K562 (cell line): ENCODE measurements at regions not wholly inside any gene's neighbourhood (a gene's known extent, or its start where the extent isn't known, plus 50 kb on each side); places are given as distances from the start of the nearest gene placed in this dataset.
A peak's percentile ranks its signal among the peaks of the same experiment; 100 is the strongest.

ENCODE experiments used
- ATAC-seq: fragments of 200-7000 bp; cut with Tn5 transposase; 3 replicates; pipeline ENCODE4 v1.9.1; 2020; ENCODE audit warnings: moderate library complexity
- BruUV-seq: library from RNA; stranded (reverse); fragments of 400-500 nt; replicated peaks from 2 replicates; lab custom pipeline; 2021; lab: Mats Ljungman, UMichigan
- CTCF ChIA-PET: fragments of 300-600 bp; formaldehyde crosslinking; extraction: SDS; loops from one replicate; lab custom pipeline; 2021; ENCODE audit warnings: low intra/inter-chr PET ratio; lab: Yijun Ruan, JAX
- POLR2A ChIA-PET: fragments of 300-600, 350-650 bp; sonication (Branson Sonifier 250); formaldehyde crosslinking; extraction: SDS; loops from one replicate; lab custom pipeline; 2021; ENCODE audit warnings: antibody characterized with exemption, inconsistent platforms; lab: Yijun Ruan, JAX
- DNase-seq, 4 experiments: peaks; one replicate each; pipeline versions ENCODE4 v3.0.0 to v3.0.0-alpha.2; 2011 to 2018; ENCODE audit warnings: low spot score in 3 of 4, mixed read lengths in 3 of 4; ENCODE audit errors: extremely low read depth in 1 of 4
- FAIRE-seq: peaks from 2 replicates; lab custom pipeline; 2011; peaks lifted over from hg19 to GRCh38; lab: Jason Lieb, UNC
- H2AFZ ChIP-seq: 2 replicates; pipeline ENCODE4 v1.6.0; 2011; ENCODE audit warnings: low read depth, low read length, control low read depth, inconsistent platforms
- H3K27ac ChIP-seq: fragments of 200-600 bp; 3 replicates; pipeline ENCODE4 v1.8.0; 2011; ENCODE audit warnings: low read depth, mild to moderate bottlenecking, control low read depth, inconsistent platforms, low read length, moderate library complexity, mixed read lengths; ENCODE audit errors: extremely low read depth
- H3K27me3 ChIP-seq, 2 experiments: fragments of 300-600 bp in 1 of 2; 2 replicates in 1 of 2; 3 replicates in 1 of 2; pipeline versions ENCODE4 v1.6.0 to v1.8.0; 2011; ENCODE audit warnings: inconsistent platforms in 2 of 2, low read length in 2 of 2, mild to moderate bottlenecking in 1 of 2, mixed read lengths in 1 of 2, moderate library complexity in 1 of 2; ENCODE audit not compliant: control insufficient read depth in 2 of 2, insufficient read depth in 2 of 2
- H3K36me3 ChIP-seq: fragments of 300-600 bp; 3 replicates; pipeline ENCODE4 v1.8.0; 2011; ENCODE audit warnings: mild to moderate bottlenecking, low read length, inconsistent platforms; ENCODE audit not compliant: control insufficient read depth, insufficient read depth
- H3K4me1 ChIP-seq, 2 experiments: fragments of 200-600 bp in 1 of 2; replicated peaks in 1 of 2; 2 replicates in 1 of 2; 3 replicates in 1 of 2; pipeline versions ENCODE4 v1.5.1 to v1.8.0; 2011; ENCODE audit warnings: inconsistent platforms in 2 of 2, low read length in 2 of 2, mild to moderate bottlenecking in 1 of 2, mixed read lengths in 1 of 2, moderate library complexity in 1 of 2; ENCODE audit not compliant: control insufficient read depth in 2 of 2, insufficient read depth in 2 of 2
- H3K4me2 ChIP-seq: 2 replicates; pipeline ENCODE4 v1.6.1; 2011; ENCODE audit warnings: low read length, control low read depth, inconsistent platforms, mixed read lengths; ENCODE audit not compliant: insufficient read depth
- H3K4me3 ChIP-seq: fragments of 200-600 bp; sonication (generic), shearing (Covaris generic); 2 replicates; pipeline ENCODE4 v1.5.1; 2016; ENCODE audit warnings: control low read depth, inconsistent platforms
- H3K79me2 ChIP-seq: fragments of 200-600 bp; 3 replicates; pipeline ENCODE4 v1.8.0; 2011; ENCODE audit warnings: low read length, inconsistent platforms; ENCODE audit not compliant: control insufficient read depth, insufficient read depth
- H3K9ac ChIP-seq, 2 experiments: 2 replicates each; pipeline versions ENCODE4 v1.6.0 to v1.6.1; 2011; ENCODE audit warnings: low read depth in 2 of 2, low read length in 2 of 2, control low read depth in 1 of 2, inconsistent platforms in 1 of 2, mild to moderate bottlenecking in 1 of 2, mixed read lengths in 1 of 2; ENCODE audit not compliant: insufficient read depth in 1 of 2
- H3K9me1 ChIP-seq: one replicate; pipeline ENCODE4 v1.6.0; 2011; ENCODE audit warnings: inconsistent platforms, mild to moderate bottlenecking, low read length, moderate library complexity; ENCODE audit not compliant: control insufficient read depth, insufficient read depth
- H3K9me3 ChIP-seq: replicated peaks from 2 replicates; pipeline ENCODE4 v1.5.1; 2011; ENCODE audit warnings: low read depth, low read length, inconsistent platforms; ENCODE audit not compliant: control insufficient read depth, insufficient read depth
- H4K20me1 ChIP-seq: replicated peaks from 2 replicates; pipeline ENCODE4 v1.6.1; 2011; ENCODE audit warnings: low read length, inconsistent platforms, mixed read lengths; ENCODE audit not compliant: control insufficient read depth, insufficient read depth
- C11orf30 ChIP-seq: fragments of 450-650 bp; IDR thresholded peaks from 2 replicates; pipeline ENCODE4 v1.6.1; 2016; ENCODE audit warnings: low read depth, mild to moderate bottlenecking
- CREBBP ChIP-seq: IDR thresholded peaks from one replicate; pipeline ENCODE4 v1.6.1; 2012; ENCODE audit warnings: low read depth, mild to moderate bottlenecking, control low read depth, inconsistent platforms, low read length
- HLTF ChIP-seq: fragments of 450-650 bp; IDR thresholded peaks from 2 replicates; pipeline ENCODE4 v1.6.1; 2016
- MAFF ChIP-seq: IDR thresholded peaks from 2 replicates; pipeline ENCODE4 v1.6.1; 2012; ENCODE audit warnings: low read length, improper control_type of control experiment
- MAFG ChIP-seq: fragments of 450-650 bp; conservative IDR thresholded peaks from 2 replicates; pipeline ENCODE4 v1.6.1; 2016; ENCODE audit warnings: missing genetic modification characterization, missing compliant biosample characterization
- MAFK ChIP-seq: IDR thresholded peaks from 2 replicates; pipeline ENCODE4 v1.6.1; 2011; ENCODE audit warnings: low read length, improper control_type of control experiment
- SOX6 ChIP-seq: fragments of 450-650 bp; IDR thresholded peaks from 2 replicates; pipeline ENCODE4 v1.6.1; 2014; ENCODE audit warnings: mild to moderate bottlenecking
- SPI1 ChIP-seq: IDR thresholded peaks from 2 replicates; pipeline ENCODE4 v1.6.1; 2011; ENCODE audit warnings: low read depth, low read length, control low read depth, borderline replicate concordance
- ZBTB1 ChIP-seq: sonication (generic); formaldehyde crosslinking; IDR thresholded peaks from 2 replicates; pipeline ENCODE4 v1.8.1; 2023; ENCODE audit warnings: missing genetic modification reagents, low read depth, mild to moderate bottlenecking, borderline replicate concordance
- ZNF24 ChIP-seq: fragments of 450-650 bp; IDR thresholded peaks from 2 replicates; pipeline ENCODE4 v1.6.1; 2016
- ZNF316 ChIP-seq: fragments of 450-650 bp; IDR thresholded peaks from 2 replicates; pipeline ENCODE4 v1.6.1; 2016
- ZNF695 ChIP-seq: fragments of 450-650 bp; formaldehyde crosslinking; IDR thresholded peaks from 2 replicates; pipeline ENCODE4 v1.4.0; 2020; ENCODE audit warnings: mild to moderate bottlenecking, moderate library complexity
- ZNF785 ChIP-seq: fragments of 250-450 bp; sonication (Bioruptor Pico); IDR thresholded peaks from 2 replicates; pipeline ENCODE4 v1.4.0; 2020; ENCODE audit warnings: mild to moderate bottlenecking
- WGBS: fragments of 100-300 bp; shearing (Covaris generic); methylation state at CpG from one replicate; pipeline ENCODE4 v1.1.6; 2016; ENCODE audit warnings: low coverage, mixed read lengths; ENCODE audit not compliant: insufficient coverage; ENCODE audit errors: missing lambda C conversion rate; 5-methylcytosine and 5-hydroxymethylcytosine counted together
- in situ Hi-C: fragments of 300-500 bp; cut with MboI; formaldehyde crosslinking; loops from 4 replicates; pipeline ENCODE4 v1.15.0; 2018; ENCODE audit warnings: inconsistent platforms, mixed read lengths
- intact Hi-C: fragments of 100-400 bp; cut with micrococcal nuclease; formaldehyde crosslinking; loops from 2 replicates; pipeline ENCODE4 v1.14.2; 2022

DNA sequence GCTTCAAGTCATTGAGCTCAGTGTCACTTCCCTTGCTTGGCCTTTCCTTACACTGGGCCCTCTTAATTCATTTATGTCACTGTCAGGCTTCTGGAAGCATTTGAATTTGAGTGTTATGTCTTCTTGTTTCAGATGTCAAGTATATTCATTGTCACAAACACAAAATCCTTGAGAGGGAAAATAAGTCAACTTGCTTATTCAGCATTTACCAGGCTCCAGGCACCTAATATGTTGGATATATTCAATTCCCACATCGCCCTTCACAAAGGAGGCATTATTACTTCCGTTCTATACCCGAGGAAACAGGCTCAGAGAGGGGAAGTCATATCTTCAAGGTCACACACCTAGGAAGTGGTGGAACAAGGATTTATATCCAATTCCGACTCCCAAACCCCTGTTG lies 121.1 kb upstream of the SMIM23 start:
- DNase-seq (no peak), ATAC-seq (no peak), FAIRE-seq (no peak)
- ChIA-PET CTCF (no interaction called here), POLR2A (interaction anchor here (0.7 kb wide), 1 partner anchor 188 kb away, joined by 3 read pairs; no protein-coding TSS in a partner anchor)
- no peaks in the 10 kb centered on the region for H3K9me3 ChIP-seq
- BruUV-seq = no TSS peak
- in situ Hi-C loops (no loop called here), intact Hi-C loops (no loop called here)
- no peaks in the 10 kb centered on the region for H3K9me1 ChIP-seq
- TF ChIP-seq MAFK (peak; percentile 24; the same call in 1 of the 2 replicates), HLTF (no peak), ZNF785 (CRISPR knock-in tag) (no peak), ZBTB1 (no peak), CREBBP (no peak), C11orf30 (peak; percentile 47), MAFG (tag) (peak; percentile 51), ZNF24 (no peak), SPI1 (no peak), ZNF695 (CRISPR knock-in tag) (no peak), SOX6 (no peak), ZNF316 (peak; percentile 68), MAFF (peak; percentile 42; the same call in 1 of the 2 replicates)
- no peak overlapping the region for H2AFZ ChIP-seq
- H3K27ac ChIP-seq = no peak overlapping the region
- WGBS = 2% methylated on average over 4 of the region's 4 CpGs
- no peaks in the 10 kb centered on the region for H3K79me2 ChIP-seq
- H3K27me3 ChIP-seq = peaks cover 7 to 36% of the 10 kb centered on the region in 2 experiments; a peak in 3 of 5 replicates
- no peaks in the 10 kb centered on the region; the same call in 1 of the 2 replicates for H4K20me1 ChIP-seq
- no peak overlapping the region for H3K4me2 ChIP-seq
- H3K36me3 ChIP-seq = no peaks in the 10 kb centered on the region
- H3K9ac ChIP-seq = no peak overlapping the region
- H3K4me3 ChIP-seq = no peak overlapping the region
- H3K4me1 ChIP-seq = peaks cover 0 to 7% of the 10 kb centered on the region in 2 experiments; a peak in 1 of 5 replicates
